Astrocyte of the spinal cord (primary cell): ENCODE measurements at regions not wholly inside any gene's neighbourhood (a gene's known extent, or its start where the extent isn't known, plus 50 kb on each side); places are given as distances from the start of the nearest gene placed in this dataset.

ENCODE experiments used
- DNase-seq: peaks from one replicate; pipeline ENCODE4 v3.0.0; 2011; ENCODE audit warnings: low read depth, low spot score
- H3K4me3 ChIP-seq: 2 replicates; pipeline ENCODE4 v1.5.1; 2011; ENCODE audit warnings: low read depth, mild to moderate bottlenecking, low read length, moderate library complexity
- in situ Hi-C: cut with HindIII; loops from 2 replicates; pipeline ENCODE4 v1.10.0; 2017; ENCODE audit warnings: low sequenced_read_pairs
- TF ChIP-seq, protein P1 (sequence below): IDR thresholded peaks from 2 replicates; pipeline ENCODE4 v1.5.1; 2012; ENCODE audit warnings: low read depth, mild to moderate bottlenecking, low read length, inconsistent platforms

DNA sequence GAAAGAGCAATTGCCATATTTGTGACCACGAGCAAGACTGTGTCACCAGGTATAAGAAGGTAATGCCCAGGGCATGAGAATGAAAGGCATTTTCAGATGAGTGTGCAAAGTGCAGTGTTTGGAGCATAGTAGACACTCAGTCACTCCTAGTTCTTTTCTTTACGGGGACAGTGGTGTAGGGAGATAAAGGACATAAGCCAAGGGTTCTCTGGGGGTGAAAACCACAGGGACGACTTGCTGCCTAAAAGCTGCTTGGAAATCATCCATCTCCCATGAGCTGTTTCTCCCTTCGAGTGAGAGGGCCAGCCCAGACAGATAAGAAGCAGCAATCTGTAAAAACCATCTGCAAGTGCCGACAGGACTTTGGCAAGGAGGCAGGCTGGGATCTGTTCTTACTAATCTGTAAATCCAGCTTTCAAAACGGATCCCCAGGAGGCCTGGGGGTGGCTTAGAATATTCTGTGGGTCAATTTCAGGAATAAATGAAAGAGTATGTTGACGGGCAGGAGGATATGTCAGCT lies 221.6 kb downstream of the LPIN1 start:
- peak; percentile 36 for DNase-seq
- in situ Hi-C loops, result no loop called here
- no peak overlapping the region for H3K4me3 ChIP-seq
- TF ChIP-seq, protein P1, sequence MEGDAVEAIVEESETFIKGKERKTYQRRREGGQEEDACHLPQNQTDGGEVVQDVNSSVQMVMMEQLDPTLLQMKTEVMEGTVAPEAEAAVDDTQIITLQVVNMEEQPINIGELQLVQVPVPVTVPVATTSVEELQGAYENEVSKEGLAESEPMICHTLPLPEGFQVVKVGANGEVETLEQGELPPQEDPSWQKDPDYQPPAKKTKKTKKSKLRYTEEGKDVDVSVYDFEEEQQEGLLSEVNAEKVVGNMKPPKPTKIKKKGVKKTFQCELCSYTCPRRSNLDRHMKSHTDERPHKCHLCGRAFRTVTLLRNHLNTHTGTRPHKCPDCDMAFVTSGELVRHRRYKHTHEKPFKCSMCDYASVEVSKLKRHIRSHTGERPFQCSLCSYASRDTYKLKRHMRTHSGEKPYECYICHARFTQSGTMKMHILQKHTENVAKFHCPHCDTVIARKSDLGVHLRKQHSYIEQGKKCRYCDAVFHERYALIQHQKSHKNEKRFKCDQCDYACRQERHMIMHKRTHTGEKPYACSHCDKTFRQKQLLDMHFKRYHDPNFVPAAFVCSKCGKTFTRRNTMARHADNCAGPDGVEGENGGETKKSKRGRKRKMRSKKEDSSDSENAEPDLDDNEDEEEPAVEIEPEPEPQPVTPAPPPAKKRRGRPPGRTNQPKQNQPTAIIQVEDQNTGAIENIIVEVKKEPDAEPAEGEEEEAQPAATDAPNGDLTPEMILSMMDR, result no peak

DNA sequence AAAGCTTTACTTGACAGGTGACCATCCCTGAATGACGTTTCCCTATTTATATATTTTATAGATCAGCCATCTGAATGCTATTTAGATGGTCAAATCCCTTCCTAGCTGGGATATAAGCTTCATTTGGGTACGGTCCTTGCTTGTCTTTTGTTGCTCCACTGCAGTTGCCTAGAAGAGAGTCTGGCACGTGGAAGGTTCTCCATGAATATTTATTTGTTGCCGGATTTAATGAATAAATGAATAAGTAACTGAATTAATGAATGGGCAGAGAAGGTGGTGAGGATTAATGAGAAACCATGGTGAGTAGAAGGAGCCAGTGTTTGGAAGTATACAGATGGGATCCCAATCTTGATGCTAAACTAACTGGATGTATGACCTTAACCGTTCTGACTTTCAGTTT lies 222.1 kb downstream of the LPIN1 start:
- H3K4me3 ChIP-seq, result no peak overlapping the region
- TF ChIP-seq, protein P1, result no peak
- in situ Hi-C loops, result no loop called here
- DNase-seq, result no peak

DNA sequence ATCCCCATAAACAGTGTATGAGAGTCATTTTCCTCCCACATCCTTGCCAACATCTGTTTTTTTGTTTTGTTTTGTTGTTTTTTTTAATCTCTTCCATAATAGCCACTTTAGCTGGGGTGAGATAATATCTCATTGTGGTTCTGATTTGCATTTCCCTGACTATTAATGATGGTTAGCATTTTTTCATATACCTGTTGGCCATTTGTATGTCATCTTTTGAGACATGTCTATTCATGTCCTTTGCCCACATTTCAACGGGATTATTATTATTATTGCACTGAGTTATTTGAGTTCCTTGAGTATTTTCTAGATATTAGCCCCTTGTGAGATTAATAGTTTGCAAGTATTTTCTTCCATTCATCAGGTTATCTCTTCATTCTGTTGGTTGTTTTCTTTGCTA lies 223.3 kb downstream of the LPIN1 start:
- DNase-seq, result no peak
- in situ Hi-C loops, result no loop called here
- TF ChIP-seq, protein P1, result no peak
- H3K4me3 ChIP-seq, result no peak overlapping the region

DNA sequence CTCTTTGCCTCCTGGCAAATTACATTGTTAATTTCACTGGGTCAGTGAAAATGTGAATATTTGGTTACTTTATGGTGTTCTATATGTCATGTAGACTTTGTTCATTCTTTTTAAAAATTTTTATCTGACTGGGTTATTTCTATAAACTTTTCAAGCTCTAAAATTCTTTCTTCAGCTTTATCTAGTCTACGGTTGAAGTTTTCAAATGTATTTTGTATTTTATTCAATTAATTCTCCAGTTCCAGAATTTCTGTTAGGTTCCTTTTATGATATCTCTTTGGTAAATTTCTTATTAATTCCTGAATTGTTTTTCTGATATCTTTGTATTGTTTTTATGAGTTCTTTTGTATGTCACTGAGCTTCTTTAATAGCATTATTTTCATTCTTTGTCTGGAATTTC lies 228.1 kb downstream of the LPIN1 start:
- in situ Hi-C loops, result no loop called here
- no peak for DNase-seq
- TF ChIP-seq, protein P1, result no peak
- H3K4me3 ChIP-seq, result no peak overlapping the region

DNA sequence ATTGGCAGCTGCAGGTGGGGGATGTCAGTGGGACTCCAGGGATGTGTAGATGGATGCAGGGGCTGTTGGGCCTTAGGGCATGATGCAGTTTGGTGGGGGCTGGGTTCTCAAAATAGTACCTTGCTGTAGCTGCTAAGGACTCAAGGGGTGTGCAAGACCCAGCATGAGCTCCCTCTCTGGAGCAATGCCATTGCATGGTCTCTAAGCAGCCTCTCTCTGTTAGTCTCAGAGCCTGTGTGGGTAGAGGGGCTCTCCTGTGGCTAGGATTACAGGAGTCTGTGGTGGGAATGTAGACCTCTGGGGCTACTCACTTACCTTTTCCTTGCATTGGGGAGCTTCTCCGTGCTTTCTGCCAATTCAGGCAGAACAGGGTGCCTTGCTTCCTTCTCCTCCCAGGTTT lies 228.9 kb downstream of the LPIN1 start:
- in situ Hi-C loops, result no loop called here

DNA sequence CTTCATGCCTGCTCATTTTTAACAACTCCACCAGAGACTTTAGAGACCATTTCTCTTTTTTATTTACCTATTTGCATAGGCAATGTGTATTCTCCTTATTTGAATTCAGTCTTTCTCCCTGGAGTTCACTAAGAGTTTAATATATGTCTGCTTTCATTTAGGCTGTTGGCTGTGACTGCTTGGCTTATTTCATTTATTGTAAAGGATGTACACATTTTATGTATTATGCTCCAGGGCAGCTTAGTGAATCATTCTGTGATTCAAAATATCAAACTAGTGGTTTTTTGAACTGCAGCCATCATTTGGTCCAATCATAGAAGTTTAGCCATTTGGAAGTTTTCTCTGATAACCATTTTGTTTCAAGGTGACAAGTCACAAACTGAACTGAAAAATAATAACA lies 229.6 kb downstream of the LPIN1 start:
- TF ChIP-seq, protein P1, result no peak
- H3K4me3 ChIP-seq, result no peak overlapping the region
- in situ Hi-C loops, result no loop called here
- no peak for DNase-seq

More for the DNA sequence above, 228.9 kb downstream of the LPIN1 start:
- TF ChIP-seq, protein P1, result no peak
- no peak for DNase-seq
- H3K4me3 ChIP-seq, result no peak overlapping the region
